H9 (cell line): ENCODE measurements at regions not wholly inside any gene's neighbourhood (a gene's known extent, or its start where the extent isn't known, plus 50 kb on each side); places are given as distances from the start of the nearest gene placed in this dataset.

Experiments
- DNase-seq: peaks from one replicate; pipeline ENCODE4 v3.0.0-alpha.2; 2017
- H2AFZ ChIP-seq: one replicate; pipeline ENCODE4 v1.6.1; 2013; ENCODE audit warnings: mild to moderate bottlenecking, low read length, control low read depth, moderate library complexity
- H2AK5ac ChIP-seq: 2 replicates; pipeline ENCODE4 v1.6.1; 2013; ENCODE audit warnings: low read length, control low read depth, mixed read lengths; ENCODE audit not compliant: insufficient read length
- H2BK120ac ChIP-seq: one replicate; pipeline ENCODE4 v1.6.1; 2013; ENCODE audit warnings: low read depth, mild to moderate bottlenecking, low read length, control low read depth, inconsistent platforms; ENCODE audit not compliant: poor library complexity, severe bottlenecking
- H2BK12ac ChIP-seq: 2 replicates; pipeline ENCODE4 v1.6.1; 2013; ENCODE audit warnings: low read length, control low read depth, mixed read lengths, low read depth; ENCODE audit not compliant: insufficient read length
- H2BK15ac ChIP-seq: 2 replicates; pipeline ENCODE4 v1.6.1; 2013; ENCODE audit warnings: low read depth, low read length, control low read depth
- H2BK20ac ChIP-seq: one replicate; pipeline ENCODE4 v1.6.1; 2013; ENCODE audit warnings: low read depth, mild to moderate bottlenecking, low read length, control low read depth, inconsistent platforms; ENCODE audit not compliant: poor library complexity, severe bottlenecking
- H2BK5ac ChIP-seq: 2 replicates; pipeline ENCODE4 v1.6.1; 2013; ENCODE audit warnings: low read length, control low read depth, mixed read lengths; ENCODE audit not compliant: insufficient read length
- H3K14ac ChIP-seq: 2 replicates; pipeline ENCODE4 v1.6.1; 2013; ENCODE audit warnings: low read length, control low read depth; ENCODE audit not compliant: insufficient read depth
- H3K18ac ChIP-seq: 2 replicates; pipeline ENCODE4 v1.6.1; 2013; ENCODE audit warnings: low read depth, mild to moderate bottlenecking, mixed read lengths, low read length, control low read depth; ENCODE audit not compliant: insufficient read length
- H3K23ac ChIP-seq: 2 replicates; pipeline ENCODE4 v1.6.1; 2013; ENCODE audit warnings: low read length, control low read depth, mixed read lengths, low read depth; ENCODE audit not compliant: insufficient read length
- H3K23me2 ChIP-seq: 2 replicates; pipeline ENCODE4 v1.6.1; 2013; ENCODE audit warnings: low read depth, mild to moderate bottlenecking, mixed read lengths, low read length, control low read depth; ENCODE audit not compliant: insufficient read length, poor library complexity, severe bottlenecking
- H3K27ac ChIP-seq: 2 replicates; pipeline ENCODE4 v1.5.1; 2013; ENCODE audit warnings: low read length, control low read depth, mixed read lengths, low read depth; ENCODE audit not compliant: insufficient read length
- H3K27me3 ChIP-seq: 2 replicates; pipeline ENCODE4 v1.6.1; 2013; ENCODE audit warnings: low read length, control low read depth, inconsistent platforms; ENCODE audit not compliant: insufficient read depth
- H3K4ac ChIP-seq: 2 replicates; pipeline ENCODE4 v1.6.1; 2013; ENCODE audit warnings: low read depth, mild to moderate bottlenecking, control low read depth, inconsistent platforms, low read length, moderate library complexity
- H3K4me1 ChIP-seq: 2 replicates; pipeline ENCODE4 v1.6.1; 2013; ENCODE audit warnings: low read length, control low read depth, inconsistent platforms; ENCODE audit not compliant: insufficient read depth
- H3K4me2 ChIP-seq: 2 replicates; pipeline ENCODE4 v1.6.1; 2013; ENCODE audit warnings: low read length, control low read depth, mixed read lengths; ENCODE audit not compliant: insufficient read length, insufficient read depth
- H3K56ac ChIP-seq: 2 replicates; pipeline ENCODE4 v1.6.1; 2013; ENCODE audit warnings: low read depth, mild to moderate bottlenecking, mixed read lengths, low read length, control low read depth; ENCODE audit not compliant: insufficient read length
- H3K79me1 ChIP-seq: 2 replicates; pipeline ENCODE4 v1.6.1; 2013; ENCODE audit warnings: low read depth, mild to moderate bottlenecking, moderate library complexity, low read length, control low read depth, inconsistent platforms; ENCODE audit not compliant: insufficient read depth, poor library complexity, severe bottlenecking
- H3K79me2 ChIP-seq: 2 replicates; pipeline ENCODE4 v1.6.1; 2013; ENCODE audit warnings: low read length, control low read depth, inconsistent platforms; ENCODE audit not compliant: insufficient read depth
- H3K9ac ChIP-seq: 2 replicates; pipeline ENCODE4 v1.6.1; 2013; ENCODE audit warnings: low read length, control low read depth, mixed read lengths; ENCODE audit not compliant: insufficient read length; ENCODE audit errors: extremely low read depth
- H3K9me3 ChIP-seq: one replicate; pipeline ENCODE4 v1.6.1; 2013; ENCODE audit warnings: low read depth, low read length, inconsistent platforms; ENCODE audit not compliant: control insufficient read depth
- H3T11ph ChIP-seq: one replicate; pipeline ENCODE4 v1.6.1; 2013; ENCODE audit warnings: mild to moderate bottlenecking, low read length, control low read depth, inconsistent platforms
- H4K20me1 ChIP-seq: one replicate; pipeline ENCODE4 v1.6.1; 2013; ENCODE audit not compliant: control insufficient read depth, insufficient read length, insufficient read depth
- H4K5ac ChIP-seq: 2 replicates; pipeline ENCODE4 v1.6.1; 2013; ENCODE audit warnings: low read depth, mild to moderate bottlenecking, mixed read lengths, low read length, control low read depth; ENCODE audit not compliant: insufficient read length
- H4K8ac ChIP-seq: replicated peaks from 2 replicates; pipeline ENCODE4 v1.6.1; 2013; ENCODE audit warnings: low read length, control low read depth, mixed read lengths, low read depth; ENCODE audit not compliant: insufficient read length
- H4K91ac ChIP-seq: 2 replicates; pipeline ENCODE4 v1.6.1; 2013; ENCODE audit warnings: low read depth, mild to moderate bottlenecking, moderate library complexity, mixed read lengths, low read length, control low read depth; ENCODE audit not compliant: insufficient read length
- H3K27ac Mint-ChIP-seq, 3 experiments: 2 replicates in 2 of 3; 3 replicates in 1 of 3; pipeline ENCODE4 v1.8.0; 2020 to 2021; ENCODE audit warnings: mixed read lengths in 3 of 3, mild to moderate bottlenecking in 1 of 3, moderate library complexity in 1 of 3
- H3K27me3 Mint-ChIP-seq: 2 replicates; pipeline ENCODE4 v1.8.0; 2021; ENCODE audit warnings: low read depth, mild to moderate bottlenecking, moderate library complexity, mixed read lengths
- H3K36me3 Mint-ChIP-seq, 3 experiments: 2 replicates in 2 of 3; 3 replicates in 1 of 3; pipeline ENCODE4 v1.8.0; 2020 to 2021; ENCODE audit warnings: low read depth in 3 of 3, mixed read lengths in 3 of 3; ENCODE audit not compliant: insufficient read depth in 1 of 3
- H3K4me1 Mint-ChIP-seq, 2 experiments: 2 replicates each; pipeline ENCODE4 v1.8.0; 2020; ENCODE audit warnings: mixed read lengths in 2 of 2
- H3K4me3 Mint-ChIP-seq, 2 experiments: 2 replicates in 1 of 2; 3 replicates in 1 of 2; pipeline ENCODE4 v1.8.0; 2020 to 2021; ENCODE audit warnings: mild to moderate bottlenecking in 2 of 2, mixed read lengths in 2 of 2, moderate library complexity in 1 of 2
- H3K9me3 Mint-ChIP-seq, 2 experiments: 2 replicates in 1 of 2; 3 replicates in 1 of 2; pipeline ENCODE4 v1.8.0; 2020; ENCODE audit warnings: mild to moderate bottlenecking in 2 of 2, mixed read lengths in 2 of 2, moderate library complexity in 1 of 2
- WGBS: extraction: QIAGEN DNeasy Blood & Tissue Kit; methylation state at CpG from one replicate; pipeline ENCODE4 v1.1.7; 2013; ENCODE audit warnings: missing lambda C conversion rate, low lambda C conversion rate, mixed read lengths; ENCODE audit not compliant: insufficient read length; ENCODE audit errors: extremely low coverage; 5-methylcytosine and 5-hydroxymethylcytosine counted together
- TF ChIP-seq, protein P1 (sequence below): fragments of 200-600 bp; sonication (generic); conservative IDR thresholded peaks from 3 replicates; pipeline ENCODE4 v1.8.0; 2021; ENCODE audit warnings: antibody characterized with exemption, mild to moderate bottlenecking

DNA sequence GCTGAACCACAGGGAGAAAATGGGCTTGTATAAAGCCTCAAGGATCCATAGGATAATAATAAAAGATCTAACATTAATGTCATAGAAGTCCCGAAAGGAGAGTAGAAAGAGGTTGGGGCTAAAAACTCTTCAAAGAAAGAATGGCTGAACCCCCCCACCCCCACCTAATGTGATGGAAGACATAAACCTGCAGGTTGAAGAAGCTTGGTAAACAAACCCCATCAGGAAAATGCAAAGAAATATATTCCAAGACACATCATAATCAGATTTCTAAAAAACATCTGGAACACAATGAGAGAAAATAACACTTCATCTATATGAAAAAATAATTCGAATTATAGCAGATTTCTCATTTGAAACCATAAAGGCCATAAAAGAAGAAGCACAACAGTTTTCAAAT lies 105.6 kb upstream of the BAIAP2L1 start:
- no peak overlapping the region for H2BK120ac ChIP-seq
- H3K9ac ChIP-seq = no peak overlapping the region
- no peak overlapping the region for H2BK12ac ChIP-seq
- H3K4ac ChIP-seq = no peak overlapping the region
- no peak overlapping the region for H2AK5ac ChIP-seq
- H3K4me1 ChIP-seq = no peaks in the 10 kb centered on the region
- H3K23me2 ChIP-seq = no peaks in the 10 kb centered on the region
- Mint-ChIP-seq H3K4me1 (no peaks in the 10 kb centered on the region), H3K9me3 (peaks cover 6 to 11% of the 10 kb centered on the region in 2 experiments; a peak in 3 of 5 replicates), H3K36me3 (no peaks in the 10 kb centered on the region), H3K27me3 (peaks cover 26% of the 10 kb centered on the region), H3K27ac (no peak overlapping the region), H3K4me3 (no peak overlapping the region)
- no peak overlapping the region for H2AFZ ChIP-seq
- H3K23ac ChIP-seq = no peak overlapping the region
- H3K9me3 ChIP-seq = no peaks in the 10 kb centered on the region
- H3K18ac ChIP-seq = no peak overlapping the region
- H2BK5ac ChIP-seq = no peak overlapping the region
- no peak overlapping the region for H2BK15ac ChIP-seq
- no peak for DNase-seq
- TF ChIP-seq, protein P1, sequence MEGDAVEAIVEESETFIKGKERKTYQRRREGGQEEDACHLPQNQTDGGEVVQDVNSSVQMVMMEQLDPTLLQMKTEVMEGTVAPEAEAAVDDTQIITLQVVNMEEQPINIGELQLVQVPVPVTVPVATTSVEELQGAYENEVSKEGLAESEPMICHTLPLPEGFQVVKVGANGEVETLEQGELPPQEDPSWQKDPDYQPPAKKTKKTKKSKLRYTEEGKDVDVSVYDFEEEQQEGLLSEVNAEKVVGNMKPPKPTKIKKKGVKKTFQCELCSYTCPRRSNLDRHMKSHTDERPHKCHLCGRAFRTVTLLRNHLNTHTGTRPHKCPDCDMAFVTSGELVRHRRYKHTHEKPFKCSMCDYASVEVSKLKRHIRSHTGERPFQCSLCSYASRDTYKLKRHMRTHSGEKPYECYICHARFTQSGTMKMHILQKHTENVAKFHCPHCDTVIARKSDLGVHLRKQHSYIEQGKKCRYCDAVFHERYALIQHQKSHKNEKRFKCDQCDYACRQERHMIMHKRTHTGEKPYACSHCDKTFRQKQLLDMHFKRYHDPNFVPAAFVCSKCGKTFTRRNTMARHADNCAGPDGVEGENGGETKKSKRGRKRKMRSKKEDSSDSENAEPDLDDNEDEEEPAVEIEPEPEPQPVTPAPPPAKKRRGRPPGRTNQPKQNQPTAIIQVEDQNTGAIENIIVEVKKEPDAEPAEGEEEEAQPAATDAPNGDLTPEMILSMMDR = no peak
- no peaks in the 10 kb centered on the region for H3K79me2 ChIP-seq
- no peak overlapping the region for H2BK20ac ChIP-seq
- no peak overlapping the region for H3K14ac ChIP-seq
- no peak overlapping the region for H3T11ph ChIP-seq
- H3K79me1 ChIP-seq = no peaks in the 10 kb centered on the region
- H4K8ac ChIP-seq = no peak overlapping the region
- H3K27ac ChIP-seq = no peak overlapping the region
- H4K91ac ChIP-seq = no peak overlapping the region
- H4K5ac ChIP-seq = no peak overlapping the region
- H3K56ac ChIP-seq = no peak overlapping the region
- no CpG with 5 or more reads among the region's 2 CpGs for WGBS
- H4K20me1 ChIP-seq = no peaks in the 10 kb centered on the region
- H3K4me2 ChIP-seq = no peak overlapping the region
- no peaks in the 10 kb centered on the region for H3K27me3 ChIP-seq
